ENCODE measurements at regions not wholly inside any gene's neighbourhood (a gene's known extent, or its start where the extent isn't known, plus 50 kb on each side); places are given as distances from the start of the nearest gene placed in this dataset.

DNA sequence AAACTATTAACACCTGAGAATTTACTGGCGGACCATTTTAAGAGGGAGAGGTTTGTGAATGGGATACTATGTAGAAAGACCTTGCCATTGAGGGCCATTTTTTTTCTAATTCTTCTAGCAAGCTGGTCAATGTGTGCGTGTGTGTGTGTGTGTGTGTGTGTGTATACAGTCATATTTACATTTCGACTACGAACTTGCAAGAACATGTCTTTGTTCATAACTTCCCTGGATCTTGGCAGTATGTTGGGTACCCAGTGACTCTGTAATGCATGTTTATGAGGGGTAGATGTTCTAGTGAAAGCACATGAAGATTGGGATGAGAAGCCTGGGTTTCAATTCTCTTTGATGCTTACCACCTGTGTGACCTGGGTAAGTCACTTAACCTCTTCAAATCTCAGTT is 133.6 kb downstream of the UBE2E3 start:
- intact Hi-C loops (cut with DNase I), result no loop called here
- Histone ChIP-seq H3K9me3 (ENCODE audit: control insufficient read depth, low read length) (no peaks in the 10 kb centered on the region), H3K4me1 (ENCODE audit: control insufficient read depth, insufficient read depth, low read length) (no peaks in the 10 kb centered on the region), H3K27me3 (ENCODE audit: control insufficient read depth, insufficient read depth) (no peaks in the 10 kb centered on the region), H3K27ac (ENCODE audit: low read length) (no peak overlapping the region), H3K4me3 (ENCODE audit: low read length) (no peak overlapping the region)
- ATAC-seq (no peak), DNase-seq (no peak)
- 92% methylated on average over 4 of the region's 4 CpGs for WGBS

DNA sequence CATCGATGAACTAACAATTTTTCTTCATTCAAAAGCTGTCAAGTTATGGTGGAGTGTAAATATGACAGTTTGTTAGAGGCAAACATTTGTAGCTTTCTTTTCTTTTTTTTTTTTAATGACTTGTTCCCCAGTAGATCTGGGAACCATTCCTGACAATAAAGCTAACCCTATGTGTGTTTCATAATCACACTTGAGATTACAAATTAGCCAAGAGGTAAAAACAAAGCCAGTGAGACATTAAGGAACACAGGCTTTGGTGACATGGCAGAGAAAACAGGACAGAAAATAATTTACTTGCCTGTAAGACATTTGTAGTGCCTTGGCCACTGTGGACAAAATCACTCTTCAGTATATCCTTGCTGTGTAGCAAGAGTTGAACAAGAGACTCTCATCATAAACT is 135.9 kb downstream of the UBE2E3 start:
- intact Hi-C loops (cut with DNase I), result no loop called here
- whole genome bisulfite sequencing, result 84% methylated on average over 1 of the region's 1 CpG
- H3K27ac ChIP-seq (ENCODE audit: low read length), result no peak overlapping the region

GRCh38 chr2:181117206-181117925 is 137.0 kb downstream of the UBE2E3 start:
- DNase-seq (no peak), ATAC-seq (no peak)
- H3K27me3 ChIP-seq (ENCODE audit: control insufficient read depth, insufficient read depth), result no peaks in the 10 kb centered on the region
- H3K4me1 ChIP-seq (ENCODE audit: control insufficient read depth, insufficient read depth, low read length), result no peaks in the 10 kb centered on the region
- intact Hi-C loops (cut with DNase I), result no loop called here
- H3K9me3 ChIP-seq (ENCODE audit: control insufficient read depth, low read length), result no peaks in the 10 kb centered on the region
- H3K27ac ChIP-seq (ENCODE audit: low read length), result no peak overlapping the region
- H3K4me3 ChIP-seq (ENCODE audit: low read length), result no peak overlapping the region

More for the DNA sequence above, 135.9 kb downstream of the UBE2E3 start:
- H3K4me3 ChIP-seq (ENCODE audit: low read length), result no peak overlapping the region
- no peaks in the 10 kb centered on the region for H3K9me3 ChIP-seq (ENCODE audit: control insufficient read depth, low read length)
- no peak for ATAC-seq
- no peak for DNase-seq
- no peaks in the 10 kb centered on the region for H3K4me1 ChIP-seq (ENCODE audit: control insufficient read depth, insufficient read depth, low read length)
- no peaks in the 10 kb centered on the region for H3K27me3 ChIP-seq (ENCODE audit: control insufficient read depth, insufficient read depth)

- H3K4me1 ChIP-seq (ENCODE audit: control insufficient read depth, insufficient read depth, low read length), result no peaks in the 10 kb centered on the region
- no peak for DNase-seq
- ATAC-seq, result no peak
- H3K4me3 ChIP-seq (ENCODE audit: low read length), result no peak overlapping the region
- H3K9me3 ChIP-seq (ENCODE audit: control insufficient read depth, low read length), result no peaks in the 10 kb centered on the region
- 79% methylated on average over 1 of the region's 1 CpG for WGBS
- intact Hi-C loops (cut with DNase I), result no loop called here
- no peaks in the 10 kb centered on the region for H3K27me3 ChIP-seq (ENCODE audit: control insufficient read depth, insufficient read depth)
- no peak overlapping the region for H3K27ac ChIP-seq (ENCODE audit: low read length)
Measured at GRCh38 chr2:181120625-181121024, 140.2 kb downstream of the UBE2E3 start.

- ATAC-seq (no peak), DNase-seq (no peak)
- no peak overlapping the region for H3K4me3 ChIP-seq (ENCODE audit: low read length)
- intact Hi-C loops (cut with DNase I), result no loop called here
- no peak overlapping the region for H3K27ac ChIP-seq (ENCODE audit: low read length)
- no peaks in the 10 kb centered on the region for H3K27me3 ChIP-seq (ENCODE audit: control insufficient read depth, insufficient read depth)
- H3K9me3 ChIP-seq (ENCODE audit: control insufficient read depth, low read length), result no peaks in the 10 kb centered on the region
- H3K4me1 ChIP-seq (ENCODE audit: control insufficient read depth, insufficient read depth, low read length), result no peaks in the 10 kb centered on the region
Measured at GRCh38 chr2:181121996-181122395, 141.6 kb downstream of the UBE2E3 start.

- WGBS, result 68% methylated on average over 2 of the region's 2 CpGs
- H3K27ac ChIP-seq (ENCODE audit: low read length), result no peak overlapping the region
- no peak overlapping the region for H3K4me3 ChIP-seq (ENCODE audit: low read length)
- no peaks in the 10 kb centered on the region for H3K4me1 ChIP-seq (ENCODE audit: control insufficient read depth, insufficient read depth, low read length)
- DNase-seq (no peak), ATAC-seq (no peak)
- H3K27me3 ChIP-seq (ENCODE audit: control insufficient read depth, insufficient read depth), result no peaks in the 10 kb centered on the region
- H3K9me3 ChIP-seq (ENCODE audit: control insufficient read depth, low read length), result no peaks in the 10 kb centered on the region
- intact Hi-C loops (cut with DNase I), result no loop called here
Measured at GRCh38 chr2:181122601-181123000, 142.2 kb downstream of the UBE2E3 start.

DNA sequence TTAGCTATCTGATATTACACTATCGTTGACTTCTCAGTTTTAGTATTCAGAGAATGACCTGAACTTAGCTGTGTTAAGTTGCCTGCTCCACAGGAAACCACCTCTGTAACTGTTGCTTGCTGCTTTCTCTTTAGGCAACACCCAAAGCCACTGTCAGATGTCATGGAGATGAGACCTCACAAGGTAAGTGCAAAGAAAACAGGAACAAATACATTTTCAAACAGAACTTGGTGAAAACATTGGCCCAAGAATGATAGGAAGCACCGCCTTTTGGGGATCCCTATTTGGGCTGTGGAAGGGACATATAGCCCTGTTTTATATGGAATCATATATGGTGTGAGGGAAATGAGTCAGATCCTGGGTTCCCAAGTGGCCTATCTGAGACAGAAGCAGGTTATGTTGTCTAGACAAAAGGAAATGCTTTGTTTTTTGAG is 143.4 kb downstream of the UBE2E3 start:
- intact Hi-C loops (cut with DNase I), result no loop called here
- Histone ChIP-seq H3K4me1 (ENCODE audit: control insufficient read depth, insufficient read depth, low read length) (no peaks in the 10 kb centered on the region), H3K9me3 (ENCODE audit: control insufficient read depth, low read length) (no peaks in the 10 kb centered on the region), H3K4me3 (ENCODE audit: low read length) (no peak overlapping the region), H3K27me3 (ENCODE audit: control insufficient read depth, insufficient read depth) (no peaks in the 10 kb centered on the region), H3K27ac (ENCODE audit: low read length) (no peak overlapping the region)
- 72% methylated on average over 2 of the region's 2 CpGs for WGBS
- DNase-seq, result no peak
- ATAC-seq, result no peak

DNA sequence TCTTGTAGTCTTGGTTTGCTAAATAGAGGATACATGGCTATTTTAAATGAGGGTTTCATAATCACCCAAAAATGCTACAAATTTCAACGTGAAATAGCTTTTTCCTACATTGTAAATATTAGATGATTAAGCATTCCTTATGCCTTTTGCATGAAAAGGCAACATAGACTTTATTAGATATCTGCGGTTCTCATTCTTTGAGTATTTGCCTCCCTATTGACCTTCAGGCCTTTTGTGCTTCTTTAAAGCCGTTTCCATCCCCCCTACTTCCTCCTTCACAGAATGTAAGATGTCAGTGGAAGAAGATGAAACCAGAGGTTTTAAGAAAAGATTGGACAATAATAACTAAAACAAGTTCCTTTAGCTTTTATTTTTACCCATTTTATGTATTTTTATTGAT is 144.1 kb downstream of the UBE2E3 start:
- intact Hi-C loops (cut with DNase I), result no loop called here
- Histone ChIP-seq H3K27ac (ENCODE audit: low read length) (no peak overlapping the region), H3K4me1 (ENCODE audit: control insufficient read depth, insufficient read depth, low read length) (no peaks in the 10 kb centered on the region), H3K9me3 (ENCODE audit: control insufficient read depth, low read length) (no peaks in the 10 kb centered on the region), H3K27me3 (ENCODE audit: control insufficient read depth, insufficient read depth) (no peaks in the 10 kb centered on the region), H3K4me3 (ENCODE audit: low read length) (no peak overlapping the region)
- no peak for ATAC-seq
- 44% methylated on average over 3 of the region's 3 CpGs for WGBS
- DNase-seq, result no peak

- no peaks in the 10 kb centered on the region for H3K9me3 ChIP-seq (ENCODE audit: control insufficient read depth, low read length)
- DNase-seq (no peak), ATAC-seq (no peak)
- H3K27ac ChIP-seq (ENCODE audit: low read length), result no peak overlapping the region
- no peaks in the 10 kb centered on the region for H3K4me1 ChIP-seq (ENCODE audit: control insufficient read depth, insufficient read depth, low read length)
- intact Hi-C loops (cut with DNase I), result no loop called here
- 80% methylated on average over 2 of the region's 2 CpGs for WGBS
- H3K27me3 ChIP-seq (ENCODE audit: control insufficient read depth, insufficient read depth), result no peaks in the 10 kb centered on the region
- H3K4me3 ChIP-seq (ENCODE audit: low read length), result no peak overlapping the region
Measured at GRCh38 chr2:181125359-181125758, 145.0 kb downstream of the UBE2E3 start.

GRCh38 chr2:181126311-181126868 is 146.0 kb downstream of the UBE2E3 start:
- WGBS, result 89% methylated on average over 5 of the region's 5 CpGs
- intact Hi-C loops (cut with DNase I), result no loop called here

GRCh38 chr2:181128199-181128598 is 147.8 kb downstream of the UBE2E3 start:
- H3K27me3 ChIP-seq (ENCODE audit: control insufficient read depth, insufficient read depth), result no peaks in the 10 kb centered on the region
- H3K27ac ChIP-seq (ENCODE audit: low read length), result no peak overlapping the region
- DNase-seq, result no peak
- no peaks in the 10 kb centered on the region for H3K9me3 ChIP-seq (ENCODE audit: control insufficient read depth, low read length)
- no peaks in the 10 kb centered on the region for H3K4me1 ChIP-seq (ENCODE audit: control insufficient read depth, insufficient read depth, low read length)
- intact Hi-C loops (cut with DNase I), result no loop called here
- ATAC-seq, result no peak
- no peak overlapping the region for H3K4me3 ChIP-seq (ENCODE audit: low read length)

More at GRCh38 chr2:181126311-181126868, 146.0 kb downstream of the UBE2E3 start:
- no peak overlapping the region for H3K4me3 ChIP-seq (ENCODE audit: low read length)
- H3K9me3 ChIP-seq (ENCODE audit: control insufficient read depth, low read length), result no peaks in the 10 kb centered on the region
- no peak overlapping the region for H3K27ac ChIP-seq (ENCODE audit: low read length)
- H3K27me3 ChIP-seq (ENCODE audit: control insufficient read depth, insufficient read depth), result no peaks in the 10 kb centered on the region
- no peak for DNase-seq
- ATAC-seq, result no peak
- no peaks in the 10 kb centered on the region for H3K4me1 ChIP-seq (ENCODE audit: control insufficient read depth, insufficient read depth, low read length)

Measured in right cardiac atrium (tissue), 5 donors.